ENCODE measurements at regions not wholly inside any gene's neighbourhood (a gene's known extent, or its start where the extent isn't known, plus 50 kb on each side); places are given as distances from the start of the nearest gene placed in this dataset.

DNA sequence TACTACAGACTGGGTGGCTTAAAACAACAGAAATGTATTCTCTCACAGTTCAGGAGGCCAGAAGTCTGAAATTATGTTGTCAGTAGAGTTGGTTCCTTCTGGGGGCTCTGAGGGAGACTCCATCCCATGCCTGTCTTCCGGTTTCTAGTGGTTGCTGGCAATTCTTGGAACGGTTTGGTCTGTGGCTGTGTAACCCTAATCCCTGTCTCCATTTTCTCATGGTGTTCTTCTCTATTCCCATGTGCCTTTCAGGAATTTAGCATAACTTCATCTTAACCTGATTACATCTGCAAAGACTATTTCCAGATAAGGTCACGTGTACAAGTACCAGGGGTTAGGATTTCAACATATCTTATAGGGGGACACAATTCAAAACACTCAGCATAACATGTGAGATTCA lies 73.2 kb downstream of the FAM241B start:
- H3K27ac ChIP-seq (ENCODE audit: low read length) = no peak overlapping the region
- H3K4me3 ChIP-seq (ENCODE audit: low read depth in 1 of 2, low read length in 2 of 2) = no peak overlapping the region
- H3K36me3 ChIP-seq (ENCODE audit: control insufficient read depth in 1 of 2, insufficient read depth in 2 of 2, low read length in 2 of 2) = no peaks in the 10 kb centered on the region

GRCh38 chr10:69703766-69704630 lies 74.0 kb downstream of the FAM241B start:
- H3K9me3 ChIP-seq (ENCODE audit: control insufficient read depth in 1 of 2, low read length in 2 of 2) = peaks cover 0 to 11% of the 10 kb centered on the region in 2 donors
- no peak overlapping the region for H3K27ac ChIP-seq (ENCODE audit: low read length)
- no peaks in the 10 kb centered on the region for H3K4me1 ChIP-seq (ENCODE audit: control insufficient read depth in 1 of 2, insufficient read depth in 2 of 2, low read length in 2 of 2)
- H3K27me3 ChIP-seq (ENCODE audit: low read depth, low read length) = no peaks in the 10 kb centered on the region
- H3K4me3 ChIP-seq (ENCODE audit: low read depth in 1 of 2, low read length in 2 of 2) = no peak overlapping the region
- H3K36me3 ChIP-seq (ENCODE audit: control insufficient read depth in 1 of 2, insufficient read depth in 2 of 2, low read length in 2 of 2) = no peaks in the 10 kb centered on the region

More for the DNA sequence above, 73.2 kb downstream of the FAM241B start:
- Histone ChIP-seq H3K9me3 (ENCODE audit: control insufficient read depth in 1 of 2, low read length in 2 of 2) (peaks cover 0 to 7% of the 10 kb centered on the region in 2 donors), H3K27me3 (ENCODE audit: low read depth, low read length) (no peaks in the 10 kb centered on the region), H3K4me1 (ENCODE audit: control insufficient read depth in 1 of 2, insufficient read depth in 2 of 2, low read length in 2 of 2) (no peaks in the 10 kb centered on the region)

DNA sequence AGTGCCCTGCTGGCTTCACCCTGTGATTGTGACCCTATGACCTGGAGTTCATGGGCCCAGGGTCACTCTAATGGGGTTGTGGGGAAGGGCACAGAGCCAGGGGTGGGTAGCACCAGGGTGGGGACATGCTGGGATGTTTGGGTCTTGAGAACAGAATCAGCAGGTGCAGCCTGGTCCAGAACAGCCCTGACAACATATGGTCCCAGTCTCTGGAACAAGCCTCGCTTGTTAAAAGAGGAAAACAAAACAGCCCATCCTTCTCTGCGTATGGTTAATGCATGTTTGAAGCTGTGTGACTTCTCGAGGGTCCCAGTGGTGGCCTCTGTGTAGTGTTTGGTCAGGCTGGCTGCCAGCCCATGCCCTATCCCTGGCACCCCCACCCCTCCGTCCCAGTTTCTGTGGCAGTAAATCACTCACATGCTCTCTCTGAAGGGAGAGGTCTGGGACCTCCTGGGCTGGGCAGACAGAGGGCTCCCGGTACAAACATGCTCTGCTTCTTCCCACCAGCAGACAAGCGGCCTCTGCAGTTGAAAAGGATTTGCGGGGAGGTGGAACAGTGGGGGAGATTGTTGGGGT lies 79.4 kb downstream of the FAM241B start:
- Histone ChIP-seq H3K4me1 (ENCODE audit: control insufficient read depth in 1 of 2, insufficient read depth in 2 of 2, low read length in 2 of 2) (no peaks in the 10 kb centered on the region), H3K27ac (ENCODE audit: low read length) (no peak overlapping the region), H3K36me3 (ENCODE audit: control insufficient read depth in 1 of 2, insufficient read depth in 2 of 2, low read length in 2 of 2) (no peaks in the 10 kb centered on the region), H3K9me3 (ENCODE audit: control insufficient read depth in 1 of 2, low read length in 2 of 2) (peaks cover 0 to 4% of the 10 kb centered on the region in 2 donors), H3K4me3 (ENCODE audit: low read depth in 1 of 2, low read length in 2 of 2) (no peak overlapping the region), H3K27me3 (ENCODE audit: low read depth, low read length) (no peaks in the 10 kb centered on the region)

DNA sequence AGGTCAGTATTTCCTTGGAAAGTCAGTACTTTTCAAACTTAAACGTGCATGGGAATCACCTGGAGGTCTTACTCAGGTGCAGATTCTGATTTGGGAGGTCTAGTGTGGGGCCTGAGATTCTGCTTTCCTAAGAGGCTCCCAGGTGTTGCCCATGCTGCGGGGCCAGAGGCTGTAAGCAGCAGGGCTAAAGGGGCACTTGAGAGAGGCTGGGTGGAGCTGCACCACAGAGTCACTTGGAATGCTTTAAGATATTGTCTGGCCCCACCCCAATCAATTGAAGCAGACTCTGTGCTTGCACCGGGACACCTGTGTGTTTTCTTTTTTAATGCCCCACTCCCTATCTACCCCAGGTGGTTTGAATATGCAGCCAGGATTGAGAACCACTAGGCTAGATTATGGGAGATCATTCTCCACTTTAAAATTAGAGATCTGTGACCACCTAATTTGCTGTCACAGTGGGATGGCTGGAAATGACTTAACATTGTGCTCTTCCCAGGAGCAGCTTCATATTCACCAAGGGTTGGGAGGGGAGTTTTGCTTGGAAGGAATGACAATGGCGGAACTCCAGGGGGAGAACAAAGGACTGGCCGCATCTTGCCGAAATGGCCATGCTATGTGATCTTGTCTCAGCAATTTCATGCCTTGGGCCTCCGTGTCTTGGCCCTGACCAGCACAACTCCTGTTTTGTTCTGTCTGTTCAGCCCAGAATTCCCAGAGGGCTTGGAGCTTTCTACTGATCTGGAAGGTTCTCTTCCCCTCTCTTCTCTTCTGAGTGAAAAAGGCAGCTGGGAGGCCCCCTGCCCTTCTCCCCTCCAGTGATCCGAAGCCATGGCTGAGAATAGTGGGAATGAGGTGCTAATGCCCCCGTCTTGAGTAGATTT lies 80.2 kb downstream of the FAM241B start:
- H3K9me3 ChIP-seq (ENCODE audit: control insufficient read depth in 1 of 2, low read length in 2 of 2) = peaks cover 0 to 4% of the 10 kb centered on the region in 2 donors
- H3K4me1 ChIP-seq (ENCODE audit: control insufficient read depth in 1 of 2, insufficient read depth in 2 of 2, low read length in 2 of 2) = no peaks in the 10 kb centered on the region
- H3K27ac ChIP-seq (ENCODE audit: low read length) = no peak overlapping the region
- no peak overlapping the region for H3K4me3 ChIP-seq (ENCODE audit: low read depth in 1 of 2, low read length in 2 of 2)
- H3K36me3 ChIP-seq (ENCODE audit: control insufficient read depth in 1 of 2, insufficient read depth in 2 of 2, low read length in 2 of 2) = no peaks in the 10 kb centered on the region
- no peaks in the 10 kb centered on the region for H3K27me3 ChIP-seq (ENCODE audit: low read depth, low read length)

GRCh38 chr10:69712342-69712741 lies 82.3 kb downstream of the FAM241B start:
- H3K36me3 ChIP-seq (ENCODE audit: control insufficient read depth in 1 of 2, insufficient read depth in 2 of 2, low read length in 2 of 2) = no peaks in the 10 kb centered on the region
- H3K27ac ChIP-seq (ENCODE audit: low read length) = no peak overlapping the region
- peaks cover 0 to 4% of the 10 kb centered on the region in 2 donors for H3K9me3 ChIP-seq (ENCODE audit: control insufficient read depth in 1 of 2, low read length in 2 of 2)
- no peaks in the 10 kb centered on the region for H3K4me1 ChIP-seq (ENCODE audit: control insufficient read depth in 1 of 2, insufficient read depth in 2 of 2, low read length in 2 of 2)
- H3K4me3 ChIP-seq (ENCODE audit: low read depth in 1 of 2, low read length in 2 of 2) = no peak overlapping the region
- no peaks in the 10 kb centered on the region for H3K27me3 ChIP-seq (ENCODE audit: low read depth, low read length)

- no peaks in the 10 kb centered on the region for H3K36me3 ChIP-seq (ENCODE audit: control insufficient read depth in 1 of 2, insufficient read depth in 2 of 2, low read length in 2 of 2)
These were observed 84.5 kb downstream of the FAM241B start for GRCh38 chr10:69714572-69714971.

GRCh38 chr10:69715156-69715898 lies 85.3 kb downstream of the FAM241B start:
- Histone ChIP-seq H3K4me1 (ENCODE audit: control insufficient read depth in 1 of 2, insufficient read depth in 2 of 2, low read length in 2 of 2) (no peaks in the 10 kb centered on the region), H3K36me3 (ENCODE audit: control insufficient read depth in 1 of 2, insufficient read depth in 2 of 2, low read length in 2 of 2) (no peaks in the 10 kb centered on the region), H3K4me3 (ENCODE audit: low read depth in 1 of 2, low read length in 2 of 2) (no peak overlapping the region), H3K27me3 (ENCODE audit: low read depth, low read length) (no peaks in the 10 kb centered on the region), H3K27ac (ENCODE audit: low read length) (no peak overlapping the region), H3K9me3 (ENCODE audit: control insufficient read depth in 1 of 2, low read length in 2 of 2) (no peaks in the 10 kb centered on the region)

More at GRCh38 chr10:69714572-69714971, 84.5 kb downstream of the FAM241B start:
- Histone ChIP-seq H3K9me3 (ENCODE audit: control insufficient read depth in 1 of 2, low read length in 2 of 2) (no peaks in the 10 kb centered on the region), H3K4me3 (ENCODE audit: low read depth in 1 of 2, low read length in 2 of 2) (no peak overlapping the region), H3K4me1 (ENCODE audit: control insufficient read depth in 1 of 2, insufficient read depth in 2 of 2, low read length in 2 of 2) (no peaks in the 10 kb centered on the region), H3K27me3 (ENCODE audit: low read depth, low read length) (no peaks in the 10 kb centered on the region), H3K27ac (ENCODE audit: low read length) (no peak overlapping the region)

DNA sequence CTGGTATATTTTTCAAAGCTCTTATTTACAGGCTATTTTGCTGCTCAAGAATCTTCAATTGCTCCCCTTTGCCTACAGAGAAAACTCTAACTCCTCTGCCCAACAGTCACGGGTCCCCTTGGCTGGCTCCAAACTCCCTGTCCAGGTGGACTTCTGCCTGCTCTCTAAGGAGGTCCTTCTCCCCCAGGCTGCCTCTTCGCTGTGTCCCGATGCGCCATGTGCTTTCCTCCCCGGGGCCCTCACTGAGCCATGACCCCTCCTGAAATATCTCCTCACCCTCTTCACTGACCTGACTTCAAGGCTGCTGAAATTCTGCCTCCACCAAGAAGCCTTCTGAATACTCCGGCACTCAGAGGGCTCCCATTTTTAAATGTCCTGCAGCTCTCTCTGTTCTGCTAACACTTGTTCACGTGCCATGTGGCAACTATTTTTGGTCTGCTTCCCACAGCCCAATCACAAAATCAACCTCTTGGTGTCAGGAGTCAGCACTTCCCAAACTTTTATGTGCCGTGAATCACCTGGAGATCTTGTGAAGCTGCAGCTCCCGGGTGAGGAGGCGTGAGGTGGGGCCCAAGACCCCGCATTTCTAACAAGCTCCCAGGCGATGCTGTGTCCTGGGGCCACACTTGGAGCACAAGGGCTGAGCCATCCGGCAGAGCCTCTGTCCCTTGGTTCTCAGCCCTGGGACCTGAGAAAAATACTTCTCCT lies 85.7 kb upstream of the COL13A1 start:
- Histone ChIP-seq H3K27me3 (ENCODE audit: low read depth, low read length) (no peaks in the 10 kb centered on the region), H3K9me3 (ENCODE audit: control insufficient read depth in 1 of 2, low read length in 2 of 2) (no peaks in the 10 kb centered on the region), H3K36me3 (ENCODE audit: control insufficient read depth in 1 of 2, insufficient read depth in 2 of 2, low read length in 2 of 2) (no peaks in the 10 kb centered on the region), H3K4me1 (ENCODE audit: control insufficient read depth in 1 of 2, insufficient read depth in 2 of 2, low read length in 2 of 2) (no peaks in the 10 kb centered on the region), H3K27ac (ENCODE audit: low read length) (no peak overlapping the region), H3K4me3 (ENCODE audit: low read depth in 1 of 2, low read length in 2 of 2) (no peak overlapping the region)

- H3K9me3 ChIP-seq (ENCODE audit: control insufficient read depth in 1 of 2, low read length in 2 of 2) = no peaks in the 10 kb centered on the region
- H3K36me3 ChIP-seq (ENCODE audit: control insufficient read depth in 1 of 2, insufficient read depth in 2 of 2, low read length in 2 of 2) = no peaks in the 10 kb centered on the region
- H3K27ac ChIP-seq (ENCODE audit: low read length) = no peak overlapping the region
- H3K27me3 ChIP-seq (ENCODE audit: low read depth, low read length) = no peaks in the 10 kb centered on the region
- no peak overlapping the region for H3K4me3 ChIP-seq (ENCODE audit: low read depth in 1 of 2, low read length in 2 of 2)
- H3K4me1 ChIP-seq (ENCODE audit: control insufficient read depth in 1 of 2, insufficient read depth in 2 of 2, low read length in 2 of 2) = no peaks in the 10 kb centered on the region
These were observed 84.8 kb upstream of the COL13A1 start for GRCh38 chr10:69716711-69717560.

GRCh38 chr10:69718951-69719350 lies 82.8 kb upstream of the COL13A1 start:
- H3K36me3 ChIP-seq (ENCODE audit: control insufficient read depth in 1 of 2, insufficient read depth in 2 of 2, low read length in 2 of 2) = no peaks in the 10 kb centered on the region
- no peaks in the 10 kb centered on the region for H3K27me3 ChIP-seq (ENCODE audit: low read depth, low read length)
- no peak overlapping the region for H3K27ac ChIP-seq (ENCODE audit: low read length)
- H3K4me1 ChIP-seq (ENCODE audit: control insufficient read depth in 1 of 2, insufficient read depth in 2 of 2, low read length in 2 of 2) = no peaks in the 10 kb centered on the region
- no peaks in the 10 kb centered on the region for H3K9me3 ChIP-seq (ENCODE audit: control insufficient read depth in 1 of 2, low read length in 2 of 2)
- H3K4me3 ChIP-seq (ENCODE audit: low read depth in 1 of 2, low read length in 2 of 2) = no peak overlapping the region

Measured in muscle layer of duodenum (tissue), 2 donors.